ENCODE measurements at regions not wholly inside any gene's neighbourhood (a gene's known extent, or its start where the extent isn't known, plus 50 kb on each side); places are given as distances from the start of the nearest gene placed in this dataset.
"Not testable (repeated sequence)": the region's sequence is repeated elsewhere in the genome, so short reads cannot be mapped to it uniquely, and the experiment has no call there.

GRCh38 chr6:49118478-49118877, 344.6 kb downstream of the MMUT start:
- Histone ChIP-seq H3K36me3 (no peaks in the 10 kb centered on the region), H3K9me3 (no peaks in the 10 kb centered on the region), H3K27ac (no peak overlapping the region), H3K9ac (ENCODE audit: low read depth in 2 of 2, low read length in 2 of 2) (no peak overlapping the region), H3K4me3 (no peak overlapping the region), H3K4me1 (no peaks in the 10 kb centered on the region), H3K27me3 (no peaks in the 10 kb centered on the region)
- intact Hi-C loops (cut with DNase I) = no loop called here
- no peak for TF ChIP-seq CTCF (IDR thresholded peaks at IDR 0.05)
- DNase-seq = no peak

GRCh38 chr6:49110916-49111315, 352.1 kb downstream of the MMUT start:
- intact Hi-C loops (cut with DNase I) = no loop called here
- no peak overlapping the region for H3K9ac ChIP-seq (ENCODE audit: low read depth in 2 of 2, low read length in 2 of 2)
- no peak for DNase-seq
- TF ChIP-seq CTCF (IDR thresholded peaks at IDR 0.05) = no peak
- H3K4me3 ChIP-seq = no peak overlapping the region
- H3K36me3 ChIP-seq = no peaks in the 10 kb centered on the region
- H3K27ac ChIP-seq = no peak overlapping the region
- H3K4me1 ChIP-seq = no peaks in the 10 kb centered on the region
- H3K9me3 ChIP-seq = no peaks in the 10 kb centered on the region
- no peaks in the 10 kb centered on the region for H3K27me3 ChIP-seq

- H3K4me1 ChIP-seq; H3K9me3 ChIP-seq; intact Hi-C loops (cut with DNase I); H3K27me3 ChIP-seq; H3K4me3 ChIP-seq; H3K9ac ChIP-seq (ENCODE audit: low read depth in 2 of 2, low read length in 2 of 2); H3K36me3 ChIP-seq; H3K27ac ChIP-seq; DNase-seq: not testable (repeated sequence)
Measured at GRCh38 chr6:49097664-49098063, 365.4 kb downstream of the MMUT start.

GRCh38 chr6:49097116-49097515, 365.9 kb downstream of the MMUT start:
- H3K36me3 ChIP-seq = no peaks in the 10 kb centered on the region
- DNase-seq = no peak
- no peak overlapping the region for H3K4me3 ChIP-seq
- H3K9ac ChIP-seq (ENCODE audit: low read depth in 2 of 2, low read length in 2 of 2) = no peak overlapping the region
- TF ChIP-seq CTCF (IDR thresholded peaks at IDR 0.05) = no peak
- H3K4me1 ChIP-seq = no peaks in the 10 kb centered on the region
- H3K9me3 ChIP-seq = no peaks in the 10 kb centered on the region
- H3K27me3 ChIP-seq = no peaks in the 10 kb centered on the region
- no peak overlapping the region for H3K27ac ChIP-seq
- intact Hi-C loops (cut with DNase I) = no loop called here

- no peak overlapping the region for H3K27ac ChIP-seq
- no peak overlapping the region for H3K9ac ChIP-seq (ENCODE audit: low read depth in 2 of 2, low read length in 2 of 2)
- TF ChIP-seq CTCF (IDR thresholded peaks at IDR 0.05) = no peak
- intact Hi-C loops (cut with DNase I) = no loop called here
- no peak for DNase-seq
- H3K9me3 ChIP-seq = no peaks in the 10 kb centered on the region
- H3K27me3 ChIP-seq = no peaks in the 10 kb centered on the region
- H3K4me1 ChIP-seq = no peaks in the 10 kb centered on the region
- no peak overlapping the region for H3K4me3 ChIP-seq
- H3K36me3 ChIP-seq = no peaks in the 10 kb centered on the region
Measured at GRCh38 chr6:49088631-49089030, 374.4 kb downstream of the MMUT start.

GRCh38 chr6:49087369-49087768, 375.7 kb downstream of the MMUT start:
- intact Hi-C loops (cut with DNase I) = no loop called here
- TF ChIP-seq CTCF (IDR thresholded peaks at IDR 0.05) = no peak
- no peaks in the 10 kb centered on the region for H3K27me3 ChIP-seq
- no peak overlapping the region for H3K4me3 ChIP-seq
- no peak overlapping the region for H3K9ac ChIP-seq (ENCODE audit: low read depth in 2 of 2, low read length in 2 of 2)
- H3K36me3 ChIP-seq = no peaks in the 10 kb centered on the region
- no peak overlapping the region for H3K27ac ChIP-seq
- no peaks in the 10 kb centered on the region for H3K4me1 ChIP-seq
- no peaks in the 10 kb centered on the region for H3K9me3 ChIP-seq
- DNase-seq = no peak

Data from colonic mucosa (tissue), 4 donors.